Mesendoderm (in vitro differentiated cells): ENCODE measurements at regions not wholly inside any gene's neighbourhood (a gene's known extent, or its start where the extent isn't known, plus 50 kb on each side); places are given as distances from the start of the nearest gene placed in this dataset.
"Not testable (repeated sequence)": the region's sequence is repeated elsewhere in the genome, so short reads cannot be mapped to it uniquely, and the experiment has no call there.

ENCODE experiments used
- DNase-seq: peaks from one replicate; pipeline ENCODE4 v3.0.0; 2013
- H2AK5ac ChIP-seq: 2 replicates; pipeline ENCODE4 v1.6.1; 2013; ENCODE audit warnings: low read length, inconsistent platforms
- H2BK120ac ChIP-seq: 2 replicates; pipeline ENCODE4 v1.6.1; 2013; ENCODE audit warnings: low read depth, mild to moderate bottlenecking, low read length, moderate library complexity, mixed read lengths
- H2BK15ac ChIP-seq: replicated peaks from 2 replicates; pipeline ENCODE4 v1.6.1; 2013; ENCODE audit warnings: low read depth, mild to moderate bottlenecking, moderate library complexity
- H2BK5ac ChIP-seq: 2 replicates; pipeline ENCODE4 v1.6.1; 2013; ENCODE audit warnings: low read length, inconsistent platforms
- H3K18ac ChIP-seq: 2 replicates; pipeline ENCODE4 v1.6.1; 2013; ENCODE audit warnings: mild to moderate bottlenecking, low read length, mixed read lengths
- H3K23ac ChIP-seq: one replicate; pipeline ENCODE4 v1.6.1; 2013; ENCODE audit warnings: low read length
- H3K27ac ChIP-seq: 2 replicates; pipeline ENCODE4 v1.5.1; 2013; ENCODE audit warnings: low read depth, mild to moderate bottlenecking, inconsistent platforms, low read length, moderate library complexity
- H3K27me3 ChIP-seq: 2 replicates; pipeline ENCODE4 v1.6.1; 2013; ENCODE audit warnings: low read length, control low read depth, mild to moderate bottlenecking, inconsistent platforms; ENCODE audit not compliant: insufficient read depth, poor library complexity
- H3K36me3 ChIP-seq: 2 replicates; pipeline ENCODE4 v1.6.1; 2013; ENCODE audit warnings: low read length, inconsistent platforms; ENCODE audit not compliant: control insufficient read depth, insufficient read depth
- H3K4ac ChIP-seq: one replicate; pipeline ENCODE4 v1.6.1; 2013; ENCODE audit warnings: low read depth, mild to moderate bottlenecking, low read length, moderate library complexity
- H3K4me1 ChIP-seq: 2 replicates; pipeline ENCODE4 v1.6.1; 2013; ENCODE audit warnings: low read depth, low read length, inconsistent platforms; ENCODE audit not compliant: control insufficient read depth
- H3K4me2 ChIP-seq: 2 replicates; pipeline ENCODE4 v1.6.1; 2013; ENCODE audit warnings: low read length
- H3K4me3 ChIP-seq: 2 replicates; pipeline ENCODE4 v1.5.1; 2013; ENCODE audit warnings: mild to moderate bottlenecking, low read length
- H3K56ac ChIP-seq: one replicate; pipeline ENCODE4 v1.6.1; 2013; ENCODE audit warnings: low read length
- H3K79me1 ChIP-seq: 2 replicates; pipeline ENCODE4 v1.6.1; 2013; ENCODE audit warnings: low read length, inconsistent platforms
- H3K79me2 ChIP-seq: 2 replicates; pipeline ENCODE4 v1.6.1; 2013; ENCODE audit warnings: mild to moderate bottlenecking, low read length; ENCODE audit not compliant: control insufficient read depth, insufficient read depth
- H3K9ac ChIP-seq: 2 replicates; pipeline ENCODE4 v1.6.1; 2013; ENCODE audit warnings: low read length, inconsistent platforms
- H4K5ac ChIP-seq: one replicate; pipeline ENCODE4 v1.6.1; 2013; ENCODE audit warnings: low read length
- H4K8ac ChIP-seq: one replicate; pipeline ENCODE4 v1.6.1; 2013; ENCODE audit warnings: low read depth, mild to moderate bottlenecking, control low read depth, low read length, moderate library complexity
- WGBS: extraction: QIAGEN DNeasy Blood & Tissue Kit; methylation state at CpG from one replicate; pipeline ENCODE4 v1.1.7; 2013; ENCODE audit warnings: low lambda C conversion rate, missing lambda C conversion rate; ENCODE audit not compliant: insufficient coverage; ENCODE audit errors: extremely low coverage; 5-methylcytosine and 5-hydroxymethylcytosine counted together

DNA sequence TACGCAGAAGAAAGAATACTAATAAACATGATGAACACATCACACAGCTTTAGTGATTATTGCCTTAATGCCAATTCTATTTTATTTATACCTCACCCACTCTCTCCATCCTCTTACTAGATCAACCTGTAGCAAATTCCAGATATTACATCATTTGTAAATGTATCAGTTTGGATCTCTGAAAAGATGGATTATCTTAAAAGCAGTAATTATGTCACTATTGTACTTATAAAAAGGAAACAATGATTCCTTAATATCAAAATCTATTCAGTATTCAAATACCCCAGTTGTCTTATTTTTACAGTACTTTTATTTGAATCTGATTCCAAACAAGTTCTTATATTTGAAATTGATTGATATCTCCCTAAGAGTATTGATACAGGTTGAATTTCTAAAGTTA, 892.8 kb upstream of the MDGA2 start:
- H3K4ac ChIP-seq, result no peak overlapping the region
- no peak for DNase-seq
- no peak overlapping the region for H3K23ac ChIP-seq
- no peak overlapping the region for H3K4me2 ChIP-seq
- WGBS, result no CpG with 5 or more reads among the region's 1 CpG
- H3K79me1 ChIP-seq, result no peaks in the 10 kb centered on the region
- H3K4me1 ChIP-seq, result no peaks in the 10 kb centered on the region
- no peak overlapping the region for H3K56ac ChIP-seq
- no peaks in the 10 kb centered on the region for H3K36me3 ChIP-seq
- no peaks in the 10 kb centered on the region for H3K27me3 ChIP-seq
- H4K5ac ChIP-seq, result no peak overlapping the region
- H3K18ac ChIP-seq, result no peak overlapping the region
- no peaks in the 10 kb centered on the region for H3K79me2 ChIP-seq
- no peak overlapping the region for H4K8ac ChIP-seq
- H2BK120ac ChIP-seq, result no peak overlapping the region
- H2BK15ac ChIP-seq, result no peak overlapping the region
- no peak overlapping the region for H3K9ac ChIP-seq
- no peak overlapping the region for H2BK5ac ChIP-seq
- no peak overlapping the region for H3K27ac ChIP-seq
- H2AK5ac ChIP-seq, result no peak overlapping the region
- H3K4me3 ChIP-seq, result no peak overlapping the region

DNA sequence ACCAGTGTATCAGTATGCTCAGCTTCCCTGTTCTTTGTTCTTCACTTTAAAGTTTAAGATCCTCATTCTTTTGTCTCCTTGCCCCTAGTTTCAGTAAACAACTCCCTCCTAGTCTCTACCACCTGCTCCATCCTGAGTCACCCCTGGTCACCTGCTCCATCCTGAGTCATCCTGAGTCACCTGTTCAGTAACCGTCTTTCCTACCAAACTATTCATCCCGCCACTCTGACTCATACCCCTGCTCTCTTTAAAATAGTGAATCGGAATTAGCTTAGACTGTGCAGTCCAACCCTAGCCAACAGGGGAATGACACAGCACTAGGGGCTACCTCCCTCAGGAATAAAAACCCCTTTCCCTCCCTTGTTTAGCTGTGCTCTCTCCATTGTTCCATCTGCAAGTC, 888.1 kb upstream of the MDGA2 start:
- H3K56ac ChIP-seq, result no peak overlapping the region

DNA sequence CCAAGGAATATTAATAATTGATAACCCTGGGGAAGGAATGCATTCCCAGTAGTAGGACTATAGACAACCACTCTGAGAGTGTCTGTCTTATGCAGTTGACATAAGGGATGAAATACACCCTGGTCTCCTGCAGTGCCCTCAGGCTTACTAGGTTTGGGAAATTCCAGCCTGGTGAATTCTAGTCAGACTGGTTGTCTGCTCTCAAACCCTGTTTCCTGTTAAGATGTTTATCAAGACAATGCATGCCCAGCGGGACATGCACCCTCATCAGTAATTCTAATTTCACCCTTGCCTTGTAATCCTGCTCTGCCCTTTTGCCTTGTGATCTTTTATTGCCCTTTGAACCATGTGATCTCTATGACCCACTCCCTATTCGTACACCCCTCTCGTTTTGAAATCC, 886.0 kb upstream of the MDGA2 start:
- H3K79me1 ChIP-seq, H2AK5ac ChIP-seq, H3K27ac ChIP-seq, H3K23ac ChIP-seq, H3K79me2 ChIP-seq, H4K8ac ChIP-seq, H2BK15ac ChIP-seq, H2BK5ac ChIP-seq, H3K27me3 ChIP-seq, H4K5ac ChIP-seq, H3K4ac ChIP-seq, H3K4me2 ChIP-seq, H3K4me3 ChIP-seq, H3K56ac ChIP-seq, H3K4me1 ChIP-seq, H3K9ac ChIP-seq, H2BK120ac ChIP-seq, H3K18ac ChIP-seq, H3K36me3 ChIP-seq: not testable (repeated sequence)
- DNase-seq, result peak; percentile 27
- WGBS, result no CpG with 5 or more reads among the region's 3 CpGs

More for the DNA sequence above, 888.1 kb upstream of the MDGA2 start:
- no peaks in the 10 kb centered on the region for H3K36me3 ChIP-seq
- H3K4me1 ChIP-seq, result no peaks in the 10 kb centered on the region
- peak; percentile 7 for DNase-seq
- H3K9ac ChIP-seq, result no peak overlapping the region
- no peak overlapping the region for H4K8ac ChIP-seq
- H3K27me3 ChIP-seq, result no peaks in the 10 kb centered on the region
- no peak overlapping the region for H3K27ac ChIP-seq
- H2BK5ac ChIP-seq, result no peak overlapping the region
- H3K23ac ChIP-seq, result no peak overlapping the region
- no peak overlapping the region for H3K18ac ChIP-seq
- H3K4me2 ChIP-seq, result no peak overlapping the region
- WGBS, result no CpG with 5 or more reads among the region's 3 CpGs
- no peak overlapping the region for H3K4ac ChIP-seq
- no peak overlapping the region for H3K4me3 ChIP-seq
- H2BK15ac ChIP-seq, result no peak overlapping the region
- H2BK120ac ChIP-seq, result no peak overlapping the region
- no peaks in the 10 kb centered on the region for H3K79me1 ChIP-seq
- no peak overlapping the region for H4K5ac ChIP-seq
- H3K79me2 ChIP-seq, result no peaks in the 10 kb centered on the region
- no peak overlapping the region for H2AK5ac ChIP-seq

DNA sequence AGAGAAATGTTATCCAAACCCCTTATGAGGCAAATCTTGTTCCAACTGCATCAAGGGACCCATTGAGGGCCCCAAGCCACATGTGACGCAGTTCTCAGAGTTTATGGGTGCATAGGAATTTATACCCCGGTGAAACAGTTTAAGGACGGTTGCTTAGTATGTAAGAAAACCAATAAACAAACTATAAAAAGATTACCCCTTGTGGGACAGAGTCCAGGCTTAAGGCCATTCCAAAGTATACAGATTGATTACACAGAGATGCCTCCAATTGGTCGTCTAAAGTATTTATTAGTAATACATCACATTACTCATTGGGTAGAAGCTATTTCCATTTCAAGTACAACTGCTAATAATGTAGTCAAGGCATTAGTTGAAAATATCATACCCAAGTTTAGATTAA, 885.0 kb upstream of the MDGA2 start:
- no peak for DNase-seq
- H2BK15ac ChIP-seq, result no peak overlapping the region
- no peaks in the 10 kb centered on the region for H3K4me1 ChIP-seq
- no peak overlapping the region for H3K23ac ChIP-seq
- no peak overlapping the region for H4K5ac ChIP-seq
- H3K27ac ChIP-seq, result no peak overlapping the region
- H3K79me1 ChIP-seq, result no peaks in the 10 kb centered on the region
- peak overlapping the region; percentile 45 for H2BK120ac ChIP-seq
- WGBS, result no CpG with 5 or more reads among the region's 4 CpGs
- no peak overlapping the region for H3K18ac ChIP-seq
- no peak overlapping the region for H3K4me3 ChIP-seq
- H3K27me3 ChIP-seq, result no peaks in the 10 kb centered on the region
- H3K79me2 ChIP-seq, result no peaks in the 10 kb centered on the region
- H3K36me3 ChIP-seq, result no peaks in the 10 kb centered on the region
- no peak overlapping the region for H2AK5ac ChIP-seq
- H4K8ac ChIP-seq, result no peak overlapping the region
- H3K4ac ChIP-seq, result no peak overlapping the region
- H3K4me2 ChIP-seq, result no peak overlapping the region
- H2BK5ac ChIP-seq, result no peak overlapping the region
- H3K56ac ChIP-seq, result no peak overlapping the region
- H3K9ac ChIP-seq, result no peak overlapping the region

DNA sequence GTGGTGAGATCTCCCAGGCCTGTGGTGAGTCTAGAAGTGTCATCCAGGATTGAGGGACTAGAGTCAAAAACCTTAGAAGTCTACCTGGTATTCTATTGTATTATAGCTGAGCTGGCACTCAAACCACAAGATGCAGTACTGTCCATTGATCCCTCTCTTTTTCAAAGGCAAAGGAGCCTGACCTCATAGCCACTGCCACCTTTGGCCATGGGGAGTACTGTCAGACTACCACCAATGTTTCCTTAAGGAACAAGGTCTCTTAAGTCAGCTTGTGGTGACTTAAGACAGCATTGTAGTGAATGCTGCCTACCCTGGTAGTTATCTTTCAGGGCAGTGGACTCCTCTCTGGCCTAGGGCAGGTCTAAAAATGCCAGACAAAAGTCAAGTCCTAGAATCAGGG, 878.0 kb upstream of the MDGA2 start:
- H3K9ac ChIP-seq, result no peak overlapping the region
- H2BK15ac ChIP-seq, result no peak overlapping the region
- no peaks in the 10 kb centered on the region for H3K36me3 ChIP-seq
- H2BK120ac ChIP-seq, result no peak overlapping the region
- H3K79me1 ChIP-seq, result no peaks in the 10 kb centered on the region
- H4K8ac ChIP-seq, result no peak overlapping the region
- no peak overlapping the region for H2AK5ac ChIP-seq
- H3K56ac ChIP-seq, result no peak overlapping the region
- no peak overlapping the region for H2BK5ac ChIP-seq
- H3K79me2 ChIP-seq, result no peaks in the 10 kb centered on the region
- no peak overlapping the region for H3K4ac ChIP-seq
- peak; percentile 16 for DNase-seq
- no peaks in the 10 kb centered on the region for H3K27me3 ChIP-seq
- no peak overlapping the region for H4K5ac ChIP-seq
- no peak overlapping the region for H3K4me3 ChIP-seq
- no peak overlapping the region for H3K18ac ChIP-seq
- H3K4me2 ChIP-seq, result no peak overlapping the region
- H3K4me1 ChIP-seq, result no peaks in the 10 kb centered on the region
- no peak overlapping the region for H3K23ac ChIP-seq
- H3K27ac ChIP-seq, result no peak overlapping the region

DNA sequence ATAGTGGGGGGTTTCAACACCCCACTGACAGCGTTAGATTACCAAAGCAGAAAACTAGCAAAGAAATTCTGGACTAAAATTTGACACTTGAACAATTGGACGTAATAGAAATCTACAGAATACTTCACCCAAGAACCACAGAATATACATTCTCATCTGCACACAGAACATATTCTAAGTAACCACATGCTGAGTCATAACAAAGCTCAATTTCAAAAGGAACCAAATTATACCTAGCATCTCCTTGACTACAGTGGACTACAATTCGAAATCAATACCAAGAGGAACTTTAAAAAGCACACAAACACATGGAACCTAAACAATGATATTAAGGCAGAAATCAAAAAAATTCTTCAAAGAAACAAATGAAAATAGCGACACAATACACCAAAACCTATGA, 871.6 kb upstream of the MDGA2 start:
- Histone ChIP-seq H3K79me2 (no peaks in the 10 kb centered on the region), H3K4me1 (no peaks in the 10 kb centered on the region), H3K27me3 (no peaks in the 10 kb centered on the region), H3K36me3 (no peaks in the 10 kb centered on the region), H3K9ac (no peak overlapping the region), H3K56ac (no peak overlapping the region), H3K4me3 (no peak overlapping the region), H2BK15ac (no peak overlapping the region), H3K18ac (no peak overlapping the region), H3K79me1 (no peaks in the 10 kb centered on the region), H4K8ac (no peak overlapping the region), H2BK120ac (no peak overlapping the region), H2AK5ac (no peak overlapping the region), H3K27ac (no peak overlapping the region), H4K5ac (no peak overlapping the region), H2BK5ac (no peak overlapping the region), H3K4ac (no peak overlapping the region), H3K23ac (no peak overlapping the region), H3K4me2 (no peak overlapping the region)
- WGBS, result no CpG with 5 or more reads among the region's 4 CpGs
- DNase-seq, result no peak
